ENCODE measurements at regions not wholly inside any gene's neighbourhood (a gene's known extent, or its start where the extent isn't known, plus 50 kb on each side); places are given as distances from the start of the nearest gene placed in this dataset.

DNA sequence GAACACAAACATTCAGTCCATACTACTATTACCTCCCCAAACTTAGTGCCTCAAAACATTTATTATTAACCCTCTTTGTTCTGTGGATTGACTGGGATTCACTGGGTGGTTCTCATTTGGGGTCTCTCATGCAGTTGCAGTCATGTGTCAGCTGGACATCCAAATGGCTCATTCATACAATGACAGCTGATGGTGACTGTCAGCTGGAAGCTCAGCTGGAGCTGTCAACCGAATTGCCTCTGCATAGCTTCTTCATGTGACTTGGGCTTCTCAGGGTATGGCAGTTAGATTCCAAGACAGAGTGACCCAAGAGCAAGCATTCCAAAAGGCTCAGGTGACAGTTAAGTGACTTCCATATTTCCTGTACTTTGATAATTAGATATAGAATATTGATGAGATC, 85.2 kb downstream of the CCDC34 start:
- TF ChIP-seq SUZ12 (IDR thresholded peaks at IDR 0.05), result no peak
- TF ChIP-seq, protein P1, sequence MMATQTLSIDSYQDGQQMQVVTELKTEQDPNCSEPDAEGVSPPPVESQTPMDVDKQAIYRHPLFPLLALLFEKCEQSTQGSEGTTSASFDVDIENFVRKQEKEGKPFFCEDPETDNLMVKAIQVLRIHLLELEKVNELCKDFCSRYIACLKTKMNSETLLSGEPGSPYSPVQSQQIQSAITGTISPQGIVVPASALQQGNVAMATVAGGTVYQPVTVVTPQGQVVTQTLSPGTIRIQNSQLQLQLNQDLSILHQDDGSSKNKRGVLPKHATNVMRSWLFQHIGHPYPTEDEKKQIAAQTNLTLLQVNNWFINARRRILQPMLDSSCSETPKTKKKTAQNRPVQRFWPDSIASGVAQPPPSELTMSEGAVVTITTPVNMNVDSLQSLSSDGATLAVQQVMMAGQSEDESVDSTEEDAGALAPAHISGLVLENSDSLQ (IDR thresholded peaks at IDR 0.05), result no peak
- TF ChIP-seq LEF1 (IDR thresholded peaks at IDR 0.05; ENCODE audit: borderline replicate concordance), result no peak
- TF ChIP-seq ARNT (IDR thresholded peaks at IDR 0.05), result no peak
- no peak for TF ChIP-seq ELF4 (IDR thresholded peaks at IDR 0.05)
- TF ChIP-seq HDGF (IDR thresholded peaks at IDR 0.05; ENCODE audit: borderline replicate concordance), result no peak
- no peak for TF ChIP-seq TARDBP (IDR thresholded peaks at IDR 0.05)
- TF ChIP-seq FOXA1 (IDR thresholded peaks at IDR 0.05), result no peak
- TF ChIP-seq ZNF384 (IDR thresholded peaks at IDR 0.05), result no peak
- no peak for TF ChIP-seq SP1 (IDR thresholded peaks at IDR 0.05)
- TF ChIP-seq CTBP1 (IDR thresholded peaks at IDR 0.05; ENCODE audit: borderline replicate concordance), result no peak
- TF ChIP-seq FOXK2 (IDR thresholded peaks at IDR 0.05), result no peak
- TF ChIP-seq FOXM1 (IDR thresholded peaks at IDR 0.05; ENCODE audit: borderline replicate concordance), result no peak
